ENCODE measurements at regions not wholly inside any gene's neighbourhood (a gene's known extent, or its start where the extent isn't known, plus 50 kb on each side); places are given as distances from the start of the nearest gene placed in this dataset.

- no peaks in the 10 kb centered on the region for H3K36me3 ChIP-seq (ENCODE audit: low read depth)
- H3K27ac ChIP-seq (ENCODE audit: poor library complexity, severe bottlenecking): no peak overlapping the region
- no peaks in the 10 kb centered on the region for H3K27me3 ChIP-seq (ENCODE audit: insufficient read depth, poor library complexity, severe bottlenecking)
- TF ChIP-seq, protein P1, sequence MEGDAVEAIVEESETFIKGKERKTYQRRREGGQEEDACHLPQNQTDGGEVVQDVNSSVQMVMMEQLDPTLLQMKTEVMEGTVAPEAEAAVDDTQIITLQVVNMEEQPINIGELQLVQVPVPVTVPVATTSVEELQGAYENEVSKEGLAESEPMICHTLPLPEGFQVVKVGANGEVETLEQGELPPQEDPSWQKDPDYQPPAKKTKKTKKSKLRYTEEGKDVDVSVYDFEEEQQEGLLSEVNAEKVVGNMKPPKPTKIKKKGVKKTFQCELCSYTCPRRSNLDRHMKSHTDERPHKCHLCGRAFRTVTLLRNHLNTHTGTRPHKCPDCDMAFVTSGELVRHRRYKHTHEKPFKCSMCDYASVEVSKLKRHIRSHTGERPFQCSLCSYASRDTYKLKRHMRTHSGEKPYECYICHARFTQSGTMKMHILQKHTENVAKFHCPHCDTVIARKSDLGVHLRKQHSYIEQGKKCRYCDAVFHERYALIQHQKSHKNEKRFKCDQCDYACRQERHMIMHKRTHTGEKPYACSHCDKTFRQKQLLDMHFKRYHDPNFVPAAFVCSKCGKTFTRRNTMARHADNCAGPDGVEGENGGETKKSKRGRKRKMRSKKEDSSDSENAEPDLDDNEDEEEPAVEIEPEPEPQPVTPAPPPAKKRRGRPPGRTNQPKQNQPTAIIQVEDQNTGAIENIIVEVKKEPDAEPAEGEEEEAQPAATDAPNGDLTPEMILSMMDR (IDR thresholded peaks at IDR 0.05; ENCODE audit: poor library complexity, severe bottlenecking): no peak
- H3K9me3 ChIP-seq (ENCODE audit: severe bottlenecking): no peaks in the 10 kb centered on the region
- no peak for DNase-seq (ENCODE audit: low spot score)
- H3K4me3 ChIP-seq (ENCODE audit: severe bottlenecking): no peak overlapping the region
- no peaks in the 10 kb centered on the region for H3K4me1 ChIP-seq (ENCODE audit: insufficient read depth, poor library complexity, severe bottlenecking)
- peak; percentile 67 for ATAC-seq (ENCODE audit: low read depth)
These were observed 563.1 kb upstream of the LINC00305 start for GRCh38 chr18:64712035-64712434.

GRCh38 chr18:64710105-64710861 lies 561.4 kb upstream of the LINC00305 start:
- TF ChIP-seq, protein P1 (IDR thresholded peaks at IDR 0.05; ENCODE audit: poor library complexity, severe bottlenecking): no peak

GRCh38 chr18:64707052-64707451 lies 558.2 kb upstream of the LINC00305 start:
- H3K4me3 ChIP-seq (ENCODE audit: severe bottlenecking): no peak overlapping the region
- no peak overlapping the region for H3K27ac ChIP-seq (ENCODE audit: poor library complexity, severe bottlenecking)
- H3K9me3 ChIP-seq (ENCODE audit: severe bottlenecking): no peaks in the 10 kb centered on the region
- no peak for ATAC-seq (ENCODE audit: low read depth)
- H3K4me1 ChIP-seq (ENCODE audit: insufficient read depth, poor library complexity, severe bottlenecking): no peaks in the 10 kb centered on the region
- no peak for DNase-seq (ENCODE audit: low spot score)
- TF ChIP-seq, protein P1 (IDR thresholded peaks at IDR 0.05; ENCODE audit: poor library complexity, severe bottlenecking): no peak
- no peaks in the 10 kb centered on the region for H3K36me3 ChIP-seq (ENCODE audit: low read depth)
- H3K27me3 ChIP-seq (ENCODE audit: insufficient read depth, poor library complexity, severe bottlenecking): no peaks in the 10 kb centered on the region

More at GRCh38 chr18:64710105-64710861, 561.4 kb upstream of the LINC00305 start:
- no peaks in the 10 kb centered on the region for H3K9me3 ChIP-seq (ENCODE audit: severe bottlenecking)
- no peak overlapping the region for H3K27ac ChIP-seq (ENCODE audit: poor library complexity, severe bottlenecking)
- no peak for DNase-seq (ENCODE audit: low spot score)
- H3K4me3 ChIP-seq (ENCODE audit: severe bottlenecking): no peak overlapping the region
- no peaks in the 10 kb centered on the region for H3K4me1 ChIP-seq (ENCODE audit: insufficient read depth, poor library complexity, severe bottlenecking)
- no peaks in the 10 kb centered on the region for H3K36me3 ChIP-seq (ENCODE audit: low read depth)
- no peaks in the 10 kb centered on the region for H3K27me3 ChIP-seq (ENCODE audit: insufficient read depth, poor library complexity, severe bottlenecking)
- peak; percentile 50; the same call in 2 of the 3 replicates for ATAC-seq (ENCODE audit: low read depth)

- no peaks in the 10 kb centered on the region for H3K27me3 ChIP-seq (ENCODE audit: insufficient read depth, poor library complexity, severe bottlenecking)
- DNase-seq (ENCODE audit: low spot score) (no peak), ATAC-seq (ENCODE audit: low read depth) (no peak)
- H3K4me3 ChIP-seq (ENCODE audit: severe bottlenecking): no peak overlapping the region
- H3K27ac ChIP-seq (ENCODE audit: poor library complexity, severe bottlenecking): no peak overlapping the region
- H3K9me3 ChIP-seq (ENCODE audit: severe bottlenecking): no peaks in the 10 kb centered on the region
- no peaks in the 10 kb centered on the region for H3K4me1 ChIP-seq (ENCODE audit: insufficient read depth, poor library complexity, severe bottlenecking)
- no peaks in the 10 kb centered on the region for H3K36me3 ChIP-seq (ENCODE audit: low read depth)
- TF ChIP-seq, protein P1 (IDR thresholded peaks at IDR 0.05; ENCODE audit: poor library complexity, severe bottlenecking): no peak
These were observed 550.2 kb upstream of the LINC00305 start for GRCh38 chr18:64699081-64699480.

Data from RWPE2 (cell line).